SK-N-SH treated with all-trans-retinoic acid at 6 μM for 48 hours (cell line): ENCODE measurements at regions not wholly inside any gene's neighbourhood (a gene's known extent, or its start where the extent isn't known, plus 50 kb on each side); places are given as distances from the start of the nearest gene placed in this dataset.

ENCODE experiments used
- ATAC-seq: fragments of 200-7000 bp; cut with Tn5 transposase; 3 replicates; pipeline ENCODE4 v1.9.1; 2020; ENCODE audit warnings: mild to moderate bottlenecking, moderate library complexity
- ARNTL ChIP-seq: fragments of 450-650 bp; formaldehyde crosslinking; IDR thresholded peaks from 2 replicates; pipeline ENCODE4 v1.5.0; 2020; ENCODE audit warnings: low read depth, mild to moderate bottlenecking, moderate library complexity, borderline replicate concordance
- BACH2 ChIP-seq: fragments of 250-450 bp; sonication (Bioruptor Pico); IDR thresholded peaks from 2 replicates; pipeline ENCODE4 v1.9.0; 2021; ENCODE audit warnings: mild to moderate bottlenecking, borderline replicate concordance
- CSDC2 ChIP-seq: fragments of 250-450 bp; sonication (Bioruptor Pico); IDR thresholded peaks from 2 replicates; pipeline ENCODE4 v1.5.0; 2020; ENCODE audit warnings: mild to moderate bottlenecking, moderate library complexity
- ESRRG ChIP-seq: fragments of 250-450 bp; sonication (Bioruptor Pico); IDR thresholded peaks from 2 replicates; pipeline ENCODE4 v1.6.1; 2021; ENCODE audit warnings: mild to moderate bottlenecking
- GLIS3 ChIP-seq: fragments of 250-450 bp; sonication (Bioruptor Pico); IDR thresholded peaks from 2 replicates; pipeline ENCODE4 v1.5.0; 2020; ENCODE audit warnings: mild to moderate bottlenecking, moderate library complexity
- ISL1 ChIP-seq: fragments of 250-450 bp; sonication (Bioruptor Pico); IDR thresholded peaks from 2 replicates; pipeline ENCODE4 v2.1.2; 2022; ENCODE audit warnings: mild to moderate bottlenecking, moderate library complexity
- PPARA ChIP-seq: fragments of 250-450 bp; sonication (Bioruptor Pico); IDR thresholded peaks from 2 replicates; pipeline ENCODE4 v1.5.0; 2020; ENCODE audit warnings: mild to moderate bottlenecking, borderline replicate concordance
- RARB ChIP-seq: fragments of 250-450 bp; sonication (Bioruptor Pico); IDR thresholded peaks from 2 replicates; pipeline ENCODE4 v1.8.0; 2021; ENCODE audit warnings: mild to moderate bottlenecking, moderate library complexity
- TCF4 ChIP-seq: fragments of 250-450 bp; sonication (Bioruptor Pico); IDR thresholded peaks from 2 replicates; pipeline ENCODE4 v1.8.0; 2021; ENCODE audit warnings: mild to moderate bottlenecking, moderate library complexity, borderline replicate concordance
- TOX ChIP-seq: fragments of 250-450 bp; sonication (Bioruptor Pico); IDR thresholded peaks from 2 replicates; pipeline ENCODE4 v1.8.0; 2021; ENCODE audit warnings: mild to moderate bottlenecking, moderate library complexity, borderline replicate concordance
- ZC3H10 ChIP-seq: fragments of 250-450 bp; sonication (Bioruptor Pico); IDR thresholded peaks from 2 replicates; pipeline ENCODE4 v1.5.1; 2021; ENCODE audit warnings: mild to moderate bottlenecking, moderate library complexity
- ZFP3 ChIP-seq: fragments of 250-450 bp; sonication (Bioruptor Pico); IDR thresholded peaks from 2 replicates; pipeline ENCODE4 v1.5.0; 2020; ENCODE audit warnings: mild to moderate bottlenecking, moderate library complexity
- ZFP30 ChIP-seq: fragments of 450-650 bp; formaldehyde crosslinking; IDR thresholded peaks from 2 replicates; pipeline ENCODE4 v1.5.0; 2022; ENCODE audit warnings: mild to moderate bottlenecking, moderate library complexity
- ZNF565 ChIP-seq: fragments of 450-650 bp; formaldehyde crosslinking; conservative IDR thresholded peaks from 2 replicates; pipeline ENCODE4 v1.5.0; 2020; ENCODE audit warnings: low read depth, mild to moderate bottlenecking, moderate library complexity
- ZNF70 ChIP-seq: fragments of 450-650 bp; formaldehyde crosslinking; IDR thresholded peaks from 2 replicates; pipeline ENCODE4 v1.5.0; 2020; ENCODE audit warnings: mild to moderate bottlenecking, moderate library complexity
- ZNF8 ChIP-seq: fragments of 450-650 bp; formaldehyde crosslinking; IDR thresholded peaks from 2 replicates; pipeline ENCODE4 v1.5.0; 2020; ENCODE audit warnings: mild to moderate bottlenecking, moderate library complexity
- TF ChIP-seq, protein P1 (sequence below): fragments of 250-450 bp; sonication (Bioruptor Pico); IDR thresholded peaks from 2 replicates; pipeline ENCODE4 v1.5.0; 2020; ENCODE audit warnings: mild to moderate bottlenecking, moderate library complexity
- TF ChIP-seq, protein P2 (sequence below): fragments of 250-450 bp; sonication (Bioruptor Pico); IDR thresholded peaks from 2 replicates; pipeline ENCODE4 v1.8.0; 2020; ENCODE audit warnings: mild to moderate bottlenecking, moderate library complexity, borderline replicate concordance
- TF ChIP-seq, protein P3 (sequence below): fragments of 250-450 bp; sonication (Bioruptor Pico); IDR thresholded peaks from 2 replicates; pipeline ENCODE4 v1.8.0; 2021; ENCODE audit warnings: low read depth, mild to moderate bottlenecking, moderate library complexity, borderline replicate concordance
- TF ChIP-seq, protein P4 (sequence below): fragments of 250-450 bp; sonication (Bioruptor Pico); IDR thresholded peaks from 2 replicates; pipeline ENCODE4 v1.5.1; 2020; ENCODE audit warnings: low read depth, mild to moderate bottlenecking, moderate library complexity

DNA sequence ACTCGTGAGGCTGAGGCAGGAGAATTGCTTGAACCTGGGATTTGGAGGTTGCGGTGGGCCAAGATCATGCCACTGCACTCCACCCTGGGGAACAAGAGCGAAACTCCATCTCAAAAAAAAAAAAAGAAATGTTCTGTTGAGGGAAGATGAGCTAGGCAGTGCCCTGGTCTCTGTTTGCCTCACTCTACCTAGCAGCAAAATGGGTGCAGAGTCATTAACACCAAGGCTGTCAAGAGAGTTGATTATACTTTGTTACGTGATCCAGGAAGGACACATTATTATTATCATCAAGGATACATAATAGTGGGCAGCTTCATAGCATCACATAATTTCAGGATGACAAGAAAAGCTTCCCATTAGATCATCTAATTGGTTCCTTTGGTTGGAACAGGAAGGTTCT lies 84.3 kb upstream of the MAP1LC3B2 start (continued):
- TF ChIP-seq ZNF8 (CRISPR knock-in tag) (no peak), ZNF70 (no peak), RARB (CRISPR knock-in tag) (no peak), ZNF565 (no peak), GLIS3 (CRISPR knock-in tag) (no peak), ZFP30 (no peak), ISL1 (no peak)

DNA sequence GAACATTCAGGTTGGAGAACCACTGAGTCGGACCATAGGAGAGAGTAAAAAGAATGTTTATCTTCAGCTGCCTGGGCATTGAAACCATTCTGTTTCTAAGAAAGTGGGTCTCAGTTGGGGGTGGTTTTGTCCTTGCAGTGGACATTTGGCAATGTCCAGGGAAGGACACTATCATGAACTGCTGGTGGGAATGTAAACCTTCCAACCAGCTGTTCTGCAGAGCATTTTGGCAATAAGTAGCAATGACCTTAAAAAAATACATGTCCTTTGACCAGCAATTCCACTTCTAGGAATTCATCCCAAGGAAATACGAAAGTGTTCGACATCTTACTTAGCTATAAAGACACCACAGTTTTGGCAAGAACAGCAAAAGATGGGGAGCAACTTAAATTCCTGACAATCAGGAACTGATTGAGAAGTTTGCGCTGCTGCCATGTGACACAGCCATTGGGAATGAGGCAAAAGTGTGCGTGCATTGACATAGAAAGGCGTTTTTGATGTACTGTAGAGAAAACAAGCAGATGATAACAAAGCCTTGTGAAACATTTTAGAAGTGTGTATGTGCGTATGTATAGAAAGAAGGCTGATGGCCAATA lies 82.9 kb upstream of the MAP1LC3B2 start:
- TF ChIP-seq ARNTL (CRISPR knock-in tag), result no peak
- no peak for TF ChIP-seq PPARA (CRISPR knock-in tag)
- TF ChIP-seq TCF4 (CRISPR knock-in tag), result no peak
- TF ChIP-seq BACH2 (CRISPR knock-in tag), result no peak
- TF ChIP-seq, protein P1, sequence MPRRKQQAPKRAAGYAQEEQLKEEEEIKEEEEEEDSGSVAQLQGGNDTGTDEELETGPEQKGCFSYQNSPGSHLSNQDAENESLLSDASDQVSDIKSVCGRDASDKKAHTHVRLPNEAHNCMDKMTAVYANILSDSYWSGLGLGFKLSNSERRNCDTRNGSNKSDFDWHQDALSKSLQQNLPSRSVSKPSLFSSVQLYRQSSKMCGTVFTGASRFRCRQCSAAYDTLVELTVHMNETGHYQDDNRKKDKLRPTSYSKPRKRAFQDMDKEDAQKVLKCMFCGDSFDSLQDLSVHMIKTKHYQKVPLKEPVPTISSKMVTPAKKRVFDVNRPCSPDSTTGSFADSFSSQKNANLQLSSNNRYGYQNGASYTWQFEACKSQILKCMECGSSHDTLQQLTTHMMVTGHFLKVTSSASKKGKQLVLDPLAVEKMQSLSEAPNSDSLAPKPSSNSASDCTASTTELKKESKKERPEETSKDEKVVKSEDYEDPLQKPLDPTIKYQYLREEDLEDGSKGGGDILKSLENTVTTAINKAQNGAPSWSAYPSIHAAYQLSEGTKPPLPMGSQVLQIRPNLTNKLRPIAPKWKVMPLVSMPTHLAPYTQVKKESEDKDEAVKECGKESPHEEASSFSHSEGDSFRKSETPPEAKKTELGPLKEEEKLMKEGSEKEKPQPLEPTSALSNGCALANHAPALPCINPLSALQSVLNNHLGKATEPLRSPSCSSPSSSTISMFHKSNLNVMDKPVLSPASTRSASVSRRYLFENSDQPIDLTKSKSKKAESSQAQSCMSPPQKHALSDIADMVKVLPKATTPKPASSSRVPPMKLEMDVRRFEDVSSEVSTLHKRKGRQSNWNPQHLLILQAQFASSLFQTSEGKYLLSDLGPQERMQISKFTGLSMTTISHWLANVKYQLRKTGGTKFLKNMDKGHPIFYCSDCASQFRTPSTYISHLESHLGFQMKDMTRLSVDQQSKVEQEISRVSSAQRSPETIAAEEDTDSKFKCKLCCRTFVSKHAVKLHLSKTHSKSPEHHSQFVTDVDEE (CRISPR knock-in tag), result no peak
- no peak for TF ChIP-seq ZFP3 (CRISPR knock-in tag)
- TF ChIP-seq, protein P2, sequence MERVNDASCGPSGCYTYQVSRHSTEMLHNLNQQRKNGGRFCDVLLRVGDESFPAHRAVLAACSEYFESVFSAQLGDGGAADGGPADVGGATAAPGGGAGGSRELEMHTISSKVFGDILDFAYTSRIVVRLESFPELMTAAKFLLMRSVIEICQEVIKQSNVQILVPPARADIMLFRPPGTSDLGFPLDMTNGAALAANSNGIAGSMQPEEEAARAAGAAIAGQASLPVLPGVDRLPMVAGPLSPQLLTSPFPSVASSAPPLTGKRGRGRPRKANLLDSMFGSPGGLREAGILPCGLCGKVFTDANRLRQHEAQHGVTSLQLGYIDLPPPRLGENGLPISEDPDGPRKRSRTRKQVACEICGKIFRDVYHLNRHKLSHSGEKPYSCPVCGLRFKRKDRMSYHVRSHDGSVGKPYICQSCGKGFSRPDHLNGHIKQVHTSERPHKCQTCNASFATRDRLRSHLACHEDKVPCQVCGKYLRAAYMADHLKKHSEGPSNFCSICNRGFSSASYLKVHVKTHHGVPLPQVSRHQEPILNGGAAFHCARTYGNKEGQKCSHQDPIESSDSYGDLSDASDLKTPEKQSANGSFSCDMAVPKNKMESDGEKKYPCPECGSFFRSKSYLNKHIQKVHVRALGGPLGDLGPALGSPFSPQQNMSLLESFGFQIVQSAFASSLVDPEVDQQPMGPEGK (CRISPR knock-in tag), result no peak
- no peak for TF ChIP-seq CSDC2
- no peak for TF ChIP-seq ISL1
- TF ChIP-seq ZC3H10 (CRISPR knock-in tag), result no peak
- no peak for ATAC-seq

DNA sequence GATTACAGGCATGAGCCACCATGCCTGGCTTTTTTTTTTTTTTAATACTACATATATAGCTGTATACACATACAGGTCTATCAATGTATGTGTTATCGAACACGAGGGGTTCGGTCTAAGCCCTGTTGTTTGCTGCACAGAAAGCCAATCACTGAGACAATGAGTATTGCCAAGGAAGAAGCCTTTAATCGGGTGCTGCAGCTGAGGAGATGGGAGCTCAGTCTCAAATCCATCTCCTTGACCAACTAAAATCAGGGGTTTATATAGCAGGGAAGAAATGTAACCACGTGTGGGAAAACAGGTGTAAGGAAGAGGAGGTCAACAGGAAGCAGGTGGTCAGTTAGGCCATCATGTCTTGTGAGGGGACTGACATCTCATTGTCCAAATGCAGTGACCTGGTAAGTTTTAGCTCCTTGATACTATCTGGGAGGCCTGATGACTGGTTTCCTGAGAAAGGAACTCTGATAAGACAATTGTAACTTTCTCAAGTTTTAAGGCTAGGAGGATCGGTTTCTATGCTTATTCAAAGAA lies 80.9 kb upstream of the MAP1LC3B2 start:
- no peak for ATAC-seq
- TF ChIP-seq TOX (CRISPR knock-in tag) (no peak), ZC3H10 (CRISPR knock-in tag) (no peak), ZFP30 (no peak), BACH2 (CRISPR knock-in tag) (no peak), ESRRG (no peak)
- TF ChIP-seq, protein P3, sequence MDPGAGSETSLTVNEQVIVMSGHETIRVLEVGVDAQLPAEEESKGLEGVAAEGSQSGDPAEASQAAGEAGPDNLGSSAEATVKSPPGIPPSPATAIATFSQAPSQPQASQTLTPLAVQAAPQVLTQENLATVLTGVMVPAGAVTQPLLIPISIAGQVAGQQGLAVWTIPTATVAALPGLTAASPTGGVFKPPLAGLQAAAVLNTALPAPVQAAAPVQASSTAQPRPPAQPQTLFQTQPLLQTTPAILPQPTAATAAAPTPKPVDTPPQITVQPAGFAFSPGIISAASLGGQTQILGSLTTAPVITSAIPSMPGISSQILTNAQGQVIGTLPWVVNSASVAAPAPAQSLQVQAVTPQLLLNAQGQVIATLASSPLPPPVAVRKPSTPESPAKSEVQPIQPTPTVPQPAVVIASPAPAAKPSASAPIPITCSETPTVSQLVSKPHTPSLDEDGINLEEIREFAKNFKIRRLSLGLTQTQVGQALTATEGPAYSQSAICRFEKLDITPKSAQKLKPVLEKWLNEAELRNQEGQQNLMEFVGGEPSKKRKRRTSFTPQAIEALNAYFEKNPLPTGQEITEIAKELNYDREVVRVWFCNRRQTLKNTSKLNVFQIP (CRISPR knock-in tag), result no peak
- TF ChIP-seq, protein P1 (CRISPR knock-in tag), result no peak
- TF ChIP-seq, protein P4, sequence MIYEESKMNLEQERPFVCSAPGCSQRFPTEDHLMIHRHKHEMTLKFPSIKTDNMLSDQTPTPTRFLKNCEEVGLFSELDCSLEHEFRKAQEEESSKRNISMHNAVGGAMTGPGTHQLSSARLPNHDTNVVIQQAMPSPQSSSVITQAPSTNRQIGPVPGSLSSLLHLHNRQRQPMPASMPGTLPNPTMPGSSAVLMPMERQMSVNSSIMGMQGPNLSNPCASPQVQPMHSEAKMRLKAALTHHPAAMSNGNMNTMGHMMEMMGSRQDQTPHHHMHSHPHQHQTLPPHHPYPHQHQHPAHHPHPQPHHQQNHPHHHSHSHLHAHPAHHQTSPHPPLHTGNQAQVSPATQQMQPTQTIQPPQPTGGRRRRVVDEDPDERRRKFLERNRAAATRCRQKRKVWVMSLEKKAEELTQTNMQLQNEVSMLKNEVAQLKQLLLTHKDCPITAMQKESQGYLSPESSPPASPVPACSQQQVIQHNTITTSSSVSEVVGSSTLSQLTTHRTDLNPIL (CRISPR knock-in tag), result no peak
- TF ChIP-seq, protein P2 (CRISPR knock-in tag), result no peak
